ENCODE measurements at regions not wholly inside any gene's neighbourhood (a gene's known extent, or its start where the extent isn't known, plus 50 kb on each side); places are given as distances from the start of the nearest gene placed in this dataset.

GRCh38 chr14:71400871-71401321 is 493.6 kb downstream of the PCNX1 start:
- TF ChIP-seq, protein P1, sequence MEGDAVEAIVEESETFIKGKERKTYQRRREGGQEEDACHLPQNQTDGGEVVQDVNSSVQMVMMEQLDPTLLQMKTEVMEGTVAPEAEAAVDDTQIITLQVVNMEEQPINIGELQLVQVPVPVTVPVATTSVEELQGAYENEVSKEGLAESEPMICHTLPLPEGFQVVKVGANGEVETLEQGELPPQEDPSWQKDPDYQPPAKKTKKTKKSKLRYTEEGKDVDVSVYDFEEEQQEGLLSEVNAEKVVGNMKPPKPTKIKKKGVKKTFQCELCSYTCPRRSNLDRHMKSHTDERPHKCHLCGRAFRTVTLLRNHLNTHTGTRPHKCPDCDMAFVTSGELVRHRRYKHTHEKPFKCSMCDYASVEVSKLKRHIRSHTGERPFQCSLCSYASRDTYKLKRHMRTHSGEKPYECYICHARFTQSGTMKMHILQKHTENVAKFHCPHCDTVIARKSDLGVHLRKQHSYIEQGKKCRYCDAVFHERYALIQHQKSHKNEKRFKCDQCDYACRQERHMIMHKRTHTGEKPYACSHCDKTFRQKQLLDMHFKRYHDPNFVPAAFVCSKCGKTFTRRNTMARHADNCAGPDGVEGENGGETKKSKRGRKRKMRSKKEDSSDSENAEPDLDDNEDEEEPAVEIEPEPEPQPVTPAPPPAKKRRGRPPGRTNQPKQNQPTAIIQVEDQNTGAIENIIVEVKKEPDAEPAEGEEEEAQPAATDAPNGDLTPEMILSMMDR (conservative IDR thresholded peaks at IDR 0.05; ENCODE audit: low read length), result no peak
- no peak for TF ChIP-seq EZH2phosphoT487 (IDR thresholded peaks at IDR 0.05; ENCODE audit: borderline replicate concordance, low read depth, low read length)
